ENCODE measurements at regions not wholly inside any gene's neighbourhood (a gene's known extent, or its start where the extent isn't known, plus 50 kb on each side); places are given as distances from the start of the nearest gene placed in this dataset.

- no peaks in the 10 kb centered on the region for H3K9me3 ChIP-seq
- TF ChIP-seq CTCF (IDR thresholded peaks at IDR 0.05) (no peak), POLR2A (IDR thresholded peaks at IDR 0.05) (no peak), POLR2AphosphoS5 (IDR thresholded peaks at IDR 0.05) (no peak)
- H3K27ac ChIP-seq, result no peak overlapping the region
- H3K4me3 ChIP-seq, result no peak overlapping the region
- H3K36me3 ChIP-seq, result no peaks in the 10 kb centered on the region
- intact Hi-C loops (cut with DNase I; ENCODE audit: low total_unique reads), result no loop called here
- DNase-seq (ENCODE audit: low spot score in 2 of 2), result no peak
- H3K27me3 ChIP-seq, result peaks cover 0 to 24% of the 10 kb centered on the region in 2 donors
- no peaks in the 10 kb centered on the region for H3K4me1 ChIP-seq
Observed at GRCh38 chr17:34527908-34528470, 51.4 kb upstream of the TMEM132E start.

- no peak for DNase-seq (ENCODE audit: low spot score in 2 of 2)
- TF ChIP-seq POLR2A (IDR thresholded peaks at IDR 0.05), result no peak
- no peak for TF ChIP-seq CTCF (IDR thresholded peaks at IDR 0.05)
- TF ChIP-seq POLR2AphosphoS5 (IDR thresholded peaks at IDR 0.05), result no peak
- H3K9me3 ChIP-seq, result no peaks in the 10 kb centered on the region
- H3K27ac ChIP-seq, result no peak overlapping the region
- no peaks in the 10 kb centered on the region for H3K4me1 ChIP-seq
- no peak overlapping the region for H3K4me3 ChIP-seq
- intact Hi-C loops (cut with DNase I; ENCODE audit: low total_unique reads), result no loop called here
- no peaks in the 10 kb centered on the region for H3K36me3 ChIP-seq
- H3K27me3 ChIP-seq, result peaks cover 0 to 24% of the 10 kb centered on the region in 2 donors
Observed at GRCh38 chr17:34527136-34527907, 52.1 kb upstream of the TMEM132E start.

- Histone ChIP-seq H3K27me3 (peaks cover 0 to 24% of the 10 kb centered on the region in 2 donors), H3K27ac (no peak overlapping the region), H3K36me3 (no peaks in the 10 kb centered on the region), H3K4me3 (no peak overlapping the region), H3K9me3 (no peaks in the 10 kb centered on the region), H3K4me1 (no peaks in the 10 kb centered on the region)
- no peak for DNase-seq (ENCODE audit: low spot score in 2 of 2)
- intact Hi-C loops (cut with DNase I; ENCODE audit: low total_unique reads), result no loop called here
- TF ChIP-seq POLR2AphosphoS5 (IDR thresholded peaks at IDR 0.05) (no peak), POLR2A (IDR thresholded peaks at IDR 0.05) (no peak), CTCF (IDR thresholded peaks at IDR 0.05) (no peak)
Observed at GRCh38 chr17:34525651-34526050, 53.7 kb upstream of the TMEM132E start.

GRCh38 chr17:34521955-34522354 is 57.4 kb upstream of the TMEM132E start:
- Histone ChIP-seq H3K27ac (no peak overlapping the region), H3K4me3 (no peak overlapping the region), H3K27me3 (peaks cover 0 to 10% of the 10 kb centered on the region in 2 donors), H3K9me3 (no peaks in the 10 kb centered on the region), H3K36me3 (no peaks in the 10 kb centered on the region), H3K4me1 (no peaks in the 10 kb centered on the region)
- intact Hi-C loops (cut with DNase I; ENCODE audit: low total_unique reads), result no loop called here
- no peak for DNase-seq (ENCODE audit: low spot score in 2 of 2)
- no peak for TF ChIP-seq CTCF (IDR thresholded peaks at IDR 0.05)
- TF ChIP-seq POLR2AphosphoS5 (IDR thresholded peaks at IDR 0.05), result no peak

- TF ChIP-seq CTCF (IDR thresholded peaks at IDR 0.05) (no peak), POLR2AphosphoS5 (IDR thresholded peaks at IDR 0.05) (no peak), POLR2A (IDR thresholded peaks at IDR 0.05) (no peak)
- H3K9me3 ChIP-seq, result no peaks in the 10 kb centered on the region
- peaks cover 0 to 14% of the 10 kb centered on the region in 2 donors for H3K27me3 ChIP-seq
- H3K27ac ChIP-seq, result no peak overlapping the region
- H3K4me3 ChIP-seq, result no peak overlapping the region
- DNase-seq (ENCODE audit: low spot score in 2 of 2), result no peak
- no peaks in the 10 kb centered on the region for H3K36me3 ChIP-seq
- intact Hi-C loops (cut with DNase I; ENCODE audit: low total_unique reads), result no loop called here
- H3K4me1 ChIP-seq, result no peaks in the 10 kb centered on the region
Observed at GRCh38 chr17:34519282-34519681, 60.1 kb upstream of the TMEM132E start.
